GM19043 (cell line): ENCODE measurements at regions not wholly inside any gene's neighbourhood (a gene's known extent, or its start where the extent isn't known, plus 50 kb on each side); places are given as distances from the start of the nearest gene placed in this dataset.

Source experiments
- ATAC-seq: cut with Tn5 transposase; IDR thresholded peaks from one replicate; pipeline ENCODE4 v1.9.1; 2021; ENCODE audit warnings: low read depth; ENCODE audit not compliant: unreplicated experiment

GRCh38 chr5:104789366-104789765, 1226.8 kb upstream of the NUDT12 start:
- no peak for ATAC-seq

- no peak for ATAC-seq
Measured at GRCh38 chr5:104785097-104785496, 1222.5 kb upstream of the NUDT12 start.

GRCh38 chr5:104774372-104774771, 1211.8 kb upstream of the NUDT12 start:
- no peak for ATAC-seq

GRCh38 chr5:104764197-104764596, 1201.6 kb upstream of the NUDT12 start:
- no peak for ATAC-seq

GRCh38 chr5:104763216-104763615, 1200.6 kb upstream of the NUDT12 start:
- no peak for ATAC-seq

GRCh38 chr5:104757915-104758314, 1195.3 kb upstream of the NUDT12 start:
- ATAC-seq, result no peak

- ATAC-seq, result no peak
Measured at GRCh38 chr5:104755806-104756205, 1193.2 kb upstream of the NUDT12 start.

- ATAC-seq, result no peak
Measured at GRCh38 chr5:104754311-104754995, 1191.9 kb upstream of the NUDT12 start.

GRCh38 chr5:104751969-104752368, 1189.4 kb upstream of the NUDT12 start:
- ATAC-seq, result no peak

- no peak for ATAC-seq
Measured at GRCh38 chr5:104739905-104740304, 1177.3 kb upstream of the NUDT12 start.

- ATAC-seq, result no peak
Measured at GRCh38 chr5:104739503-104739902, 1176.9 kb upstream of the NUDT12 start.

- no peak for ATAC-seq
Measured at GRCh38 chr5:104736073-104736472, 1173.5 kb upstream of the NUDT12 start.

- no peak for ATAC-seq
Measured at GRCh38 chr5:104734046-104734445, 1171.5 kb upstream of the NUDT12 start.

- ATAC-seq, result no peak
Measured at GRCh38 chr5:104733063-104733669, 1170.6 kb upstream of the NUDT12 start.

- no peak for ATAC-seq
Measured at GRCh38 chr5:104731331-104731730, 1168.7 kb upstream of the NUDT12 start.

GRCh38 chr5:104708027-104708426, 1145.4 kb upstream of the NUDT12 start:
- ATAC-seq, result no peak

GRCh38 chr5:104706600-104706999, 1144.0 kb upstream of the NUDT12 start:
- no peak for ATAC-seq

GRCh38 chr5:104702212-104702611, 1139.6 kb upstream of the NUDT12 start:
- ATAC-seq, result no peak

- no peak for ATAC-seq
Measured at GRCh38 chr5:104699438-104699837, 1136.8 kb upstream of the NUDT12 start.

GRCh38 chr5:104661256-104661655, 1098.7 kb upstream of the NUDT12 start:
- ATAC-seq, result no peak

- ATAC-seq, result no peak
Measured at GRCh38 chr5:104659497-104659896, 1096.9 kb upstream of the NUDT12 start.

- no peak for ATAC-seq
Measured at GRCh38 chr5:104652271-104652861, 1089.8 kb upstream of the NUDT12 start.
